NB4 (cell line): ENCODE measurements at regions not wholly inside any gene's neighbourhood (a gene's known extent, or its start where the extent isn't known, plus 50 kb on each side); places are given as distances from the start of the nearest gene placed in this dataset.

Experiments used
- POLR2A ChIP-seq: IDR thresholded peaks from 2 replicates; pipeline ENCODE4 v1.6.1; 2011; ENCODE audit warnings: mild to moderate bottlenecking; ENCODE audit not compliant: insufficient read length; ENCODE audit errors: extremely low read depth
- TF ChIP-seq, protein P1 (sequence below): IDR thresholded peaks from one replicate; pipeline ENCODE4 v1.5.1; 2012; ENCODE audit warnings: low read depth, low read length

GRCh38 chr6:168794491-168794890 is 353.5 kb downstream of the SMOC2 start:
- TF ChIP-seq POLR2A: no peak
- TF ChIP-seq, protein P1, sequence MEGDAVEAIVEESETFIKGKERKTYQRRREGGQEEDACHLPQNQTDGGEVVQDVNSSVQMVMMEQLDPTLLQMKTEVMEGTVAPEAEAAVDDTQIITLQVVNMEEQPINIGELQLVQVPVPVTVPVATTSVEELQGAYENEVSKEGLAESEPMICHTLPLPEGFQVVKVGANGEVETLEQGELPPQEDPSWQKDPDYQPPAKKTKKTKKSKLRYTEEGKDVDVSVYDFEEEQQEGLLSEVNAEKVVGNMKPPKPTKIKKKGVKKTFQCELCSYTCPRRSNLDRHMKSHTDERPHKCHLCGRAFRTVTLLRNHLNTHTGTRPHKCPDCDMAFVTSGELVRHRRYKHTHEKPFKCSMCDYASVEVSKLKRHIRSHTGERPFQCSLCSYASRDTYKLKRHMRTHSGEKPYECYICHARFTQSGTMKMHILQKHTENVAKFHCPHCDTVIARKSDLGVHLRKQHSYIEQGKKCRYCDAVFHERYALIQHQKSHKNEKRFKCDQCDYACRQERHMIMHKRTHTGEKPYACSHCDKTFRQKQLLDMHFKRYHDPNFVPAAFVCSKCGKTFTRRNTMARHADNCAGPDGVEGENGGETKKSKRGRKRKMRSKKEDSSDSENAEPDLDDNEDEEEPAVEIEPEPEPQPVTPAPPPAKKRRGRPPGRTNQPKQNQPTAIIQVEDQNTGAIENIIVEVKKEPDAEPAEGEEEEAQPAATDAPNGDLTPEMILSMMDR: no peak
